ENCODE measurements at regions not wholly inside any gene's neighbourhood (a gene's known extent, or its start where the extent isn't known, plus 50 kb on each side); places are given as distances from the start of the nearest gene placed in this dataset.

- no peak for DNase-seq
Observed at GRCh38 chr10:28054228-28054860, 55.5 kb upstream of the ODAD2 start.

- no peak for DNase-seq
Observed at GRCh38 chr10:28049286-28049685, 50.4 kb upstream of the ODAD2 start.
